Upper lobe of left lung (tissue), 6 donors: ENCODE measurements at regions not wholly inside any gene's neighbourhood (a gene's known extent, or its start where the extent isn't known, plus 50 kb on each side); places are given as distances from the start of the nearest gene placed in this dataset.

ENCODE experiments used
- ATAC-seq, 2 donors: fragments of 200-7000 bp; cut with Tn5 transposase; one replicate each; pipeline ENCODE4 v1.9.1; 2022; ENCODE audit warnings: mild to moderate bottlenecking in 2 of 2, moderate library complexity in 2 of 2; ENCODE audit not compliant: low FRiP score in 2 of 2
- DNase-seq, 2 donors: peaks; one replicate each; pipeline ENCODE4 v3.0.0-alpha.2; 2019 to 2020
- H3K27ac ChIP-seq, 4 donors: fragments of 200-600 bp; sonication (generic); one replicate each; pipeline ENCODE4 v1.5.1; 2016 to 2019
- H3K27me3 ChIP-seq, 4 donors: fragments of 200-600 bp; sonication (generic); one replicate each; pipeline ENCODE4 v1.5.1; 2017 to 2019
- H3K36me3 ChIP-seq, 4 donors: fragments of 200-600 bp; sonication (generic); one replicate each; pipeline ENCODE4 v1.5.1; 2016 to 2019
- H3K4me1 ChIP-seq, 4 donors: fragments of 200-600 bp; sonication (generic); one replicate each; pipeline ENCODE4 v1.5.1; 2018 to 2019
- H3K4me3 ChIP-seq, 4 donors: fragments of 200-600 bp; sonication (generic); one replicate each; pipeline ENCODE4 v1.5.1; 2017 to 2019; ENCODE audit warnings: mild to moderate bottlenecking in 2 of 4, moderate library complexity in 1 of 4
- H3K9me3 ChIP-seq, 4 donors: fragments of 200-600 bp; sonication (generic); one replicate each; pipeline ENCODE4 v1.5.1; 2018 to 2019
- EP300 ChIP-seq, 4 donors: sonication (generic); formaldehyde crosslinking; IDR thresholded peaks; one replicate each; pipeline ENCODE4 v1.5.1; 2017; ENCODE audit warnings: antibody characterized with exemption in 4 of 4, control low read depth in 2 of 4
- POLR2A ChIP-seq, 4 donors: fragments of 450-650 bp; IDR thresholded peaks; one replicate each; pipeline ENCODE4 v1.5.1; 2016 to 2017; ENCODE audit warnings: antibody characterized with exemption in 4 of 4, mild to moderate bottlenecking in 2 of 4
- POLR2AphosphoS5 ChIP-seq, 2 donors: sonication (generic); formaldehyde crosslinking; IDR thresholded peaks; one replicate each; pipeline ENCODE4 v1.5.1; 2017; ENCODE audit warnings: antibody characterized with exemption in 2 of 2
- WGBS, 2 donors: methylation state at CpG; one replicate each; pipeline ENCODE4 v1.1.5; 2017 to 2018; 5-methylcytosine and 5-hydroxymethylcytosine counted together
- TF ChIP-seq, protein P1 (sequence below), 6 experiments: fragments of 450-650 bp in 4 of 6; fragments of 200-600 bp in 2 of 6; sonication (generic) in 2 of 6; IDR thresholded peaks; one replicate each; pipeline ENCODE4 v1.5.1; 2016 to 2019; ENCODE audit warnings: antibody characterized with exemption in 6 of 6
- donor health status: DM: no; HTN: no; CAD: no; lungs with moderate emphysema.
- donor health status: DM: no; HTN: yes; CAD: no; lungs with severe emphysema.

DNA sequence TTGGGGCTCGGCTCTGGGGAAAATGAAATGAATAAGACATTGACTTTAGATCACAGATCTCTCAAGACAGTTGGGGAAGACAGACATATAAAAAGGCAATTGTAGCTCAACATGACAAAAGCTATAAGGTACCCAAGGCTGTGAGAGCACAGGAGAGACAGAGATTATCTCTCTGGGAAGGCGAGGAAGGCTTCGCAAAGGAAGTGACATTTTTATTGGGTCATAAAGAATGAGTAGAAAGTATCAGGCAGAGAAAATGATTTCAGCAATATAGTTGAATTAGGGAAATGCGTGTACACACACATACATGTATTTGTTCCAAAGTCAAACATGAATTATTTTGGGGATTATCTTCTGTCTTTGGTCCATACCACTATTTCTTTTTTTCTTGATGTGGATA is 381.8 kb upstream of the ADAMTSL1 start:
- Histone ChIP-seq H3K9me3 (no peaks in the 10 kb centered on the region), H3K4me1 (no peaks in the 10 kb centered on the region), H3K27ac (no peak overlapping the region), H3K36me3 (no peaks in the 10 kb centered on the region), H3K27me3 (no peaks in the 10 kb centered on the region), H3K4me3 (no peak overlapping the region)
- DNase-seq, result no peak
- no peak for TF ChIP-seq EP300 (IDR thresholded peaks at IDR 0.05)
- TF ChIP-seq POLR2AphosphoS5 (IDR thresholded peaks at IDR 0.05), result no peak
- TF ChIP-seq, protein P1, sequence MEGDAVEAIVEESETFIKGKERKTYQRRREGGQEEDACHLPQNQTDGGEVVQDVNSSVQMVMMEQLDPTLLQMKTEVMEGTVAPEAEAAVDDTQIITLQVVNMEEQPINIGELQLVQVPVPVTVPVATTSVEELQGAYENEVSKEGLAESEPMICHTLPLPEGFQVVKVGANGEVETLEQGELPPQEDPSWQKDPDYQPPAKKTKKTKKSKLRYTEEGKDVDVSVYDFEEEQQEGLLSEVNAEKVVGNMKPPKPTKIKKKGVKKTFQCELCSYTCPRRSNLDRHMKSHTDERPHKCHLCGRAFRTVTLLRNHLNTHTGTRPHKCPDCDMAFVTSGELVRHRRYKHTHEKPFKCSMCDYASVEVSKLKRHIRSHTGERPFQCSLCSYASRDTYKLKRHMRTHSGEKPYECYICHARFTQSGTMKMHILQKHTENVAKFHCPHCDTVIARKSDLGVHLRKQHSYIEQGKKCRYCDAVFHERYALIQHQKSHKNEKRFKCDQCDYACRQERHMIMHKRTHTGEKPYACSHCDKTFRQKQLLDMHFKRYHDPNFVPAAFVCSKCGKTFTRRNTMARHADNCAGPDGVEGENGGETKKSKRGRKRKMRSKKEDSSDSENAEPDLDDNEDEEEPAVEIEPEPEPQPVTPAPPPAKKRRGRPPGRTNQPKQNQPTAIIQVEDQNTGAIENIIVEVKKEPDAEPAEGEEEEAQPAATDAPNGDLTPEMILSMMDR (IDR thresholded peaks at IDR 0.05), result no peak
- no peak for TF ChIP-seq POLR2A (IDR thresholded peaks at IDR 0.05)
- no peak for ATAC-seq
- WGBS, 2 donors, result 89 to 93% methylated on average over 4 of the region's 4 CpGs

DNA sequence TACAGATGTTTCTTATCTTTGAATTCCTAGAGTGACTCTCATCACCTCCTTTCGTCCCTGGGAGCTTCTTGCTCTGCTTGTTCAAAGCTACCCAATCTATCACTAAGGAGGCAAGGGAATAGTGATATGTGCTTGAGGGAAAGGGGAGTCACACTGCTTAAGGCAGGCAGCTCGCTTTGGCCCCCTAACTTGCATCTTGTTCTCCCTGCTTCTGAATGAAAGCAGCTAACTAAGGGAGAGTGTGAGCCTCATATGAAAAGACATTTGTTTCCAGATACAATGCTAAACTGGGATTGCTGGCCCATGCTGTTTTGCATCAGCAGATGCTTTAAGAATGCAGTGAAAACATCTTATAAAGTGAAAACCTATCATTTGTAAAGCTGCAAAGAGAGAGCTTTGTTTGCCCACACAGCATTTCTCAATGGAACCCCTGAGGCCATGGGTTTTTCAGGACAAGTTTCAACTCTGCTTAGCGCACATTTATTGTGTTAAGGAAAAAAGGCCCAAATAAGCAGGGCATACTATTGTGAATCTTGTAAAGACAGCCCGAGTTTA is 367.9 kb upstream of the ADAMTSL1 start:
- no peaks in the 10 kb centered on the region for H3K27me3 ChIP-seq
- no peaks in the 10 kb centered on the region for H3K4me1 ChIP-seq
- no peaks in the 10 kb centered on the region for H3K9me3 ChIP-seq
- H3K36me3 ChIP-seq, result no peaks in the 10 kb centered on the region
- TF ChIP-seq EP300 (IDR thresholded peaks at IDR 0.05) (no peak), POLR2A (IDR thresholded peaks at IDR 0.05) (no peak)
- no peak overlapping the region for H3K27ac ChIP-seq
- 68 to 74% methylated on average over 4 of the region's 4 CpGs for WGBS, 2 donors
- DNase-seq (no peak), ATAC-seq (no peak)
- no peak overlapping the region for H3K4me3 ChIP-seq

DNA sequence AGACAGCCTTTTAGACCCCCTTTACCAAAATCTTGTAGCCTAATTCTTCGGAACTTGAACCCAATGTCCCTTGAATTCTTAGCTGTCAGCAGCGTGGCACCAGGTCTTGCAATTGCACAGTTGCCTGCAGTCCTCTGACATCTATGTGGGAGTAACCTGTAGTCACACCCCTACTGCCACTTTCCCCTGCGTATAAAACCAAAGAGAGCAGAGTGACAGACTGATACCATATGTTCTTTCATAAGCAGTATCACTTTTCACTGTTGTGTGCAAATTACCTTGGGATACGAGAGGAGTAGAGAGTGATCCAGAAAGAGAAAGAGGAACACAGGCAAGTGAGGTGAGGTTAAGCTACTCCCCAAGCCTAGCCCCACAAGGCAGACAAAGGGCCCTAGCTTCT is 364.3 kb upstream of the ADAMTSL1 start:
- WGBS, 2 donors, result 68 to 74% methylated on average over 4 of the region's 4 CpGs

DNA sequence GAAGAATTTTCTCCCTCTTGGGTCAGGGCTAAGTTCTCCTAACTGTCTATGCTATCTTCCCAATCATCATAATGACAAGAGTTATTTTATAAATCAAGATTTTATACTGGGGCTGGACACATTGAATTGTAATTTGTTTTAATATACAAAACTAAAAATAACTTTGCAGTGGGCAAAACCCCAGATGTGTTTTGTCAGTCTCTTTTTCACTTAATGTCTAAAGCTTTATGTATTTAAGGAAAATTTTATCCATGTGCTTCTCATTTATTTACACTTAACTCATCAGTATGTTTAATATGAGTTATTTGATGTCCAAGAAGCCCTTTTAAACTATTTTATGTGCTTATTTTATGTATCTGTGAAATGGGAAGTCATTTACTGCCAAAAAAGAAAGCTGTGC is 362.8 kb upstream of the ADAMTSL1 start:
- H3K27ac ChIP-seq, result no peak overlapping the region
- H3K36me3 ChIP-seq, result no peaks in the 10 kb centered on the region
- DNase-seq (no peak), ATAC-seq (no peak)
- H3K9me3 ChIP-seq, result no peaks in the 10 kb centered on the region
- no peak overlapping the region for H3K4me3 ChIP-seq
- TF ChIP-seq POLR2AphosphoS5 (IDR thresholded peaks at IDR 0.05), result no peak
- TF ChIP-seq POLR2A (IDR thresholded peaks at IDR 0.05), result no peak
- TF ChIP-seq, protein P1 (IDR thresholded peaks at IDR 0.05), result no peak
- no peak for TF ChIP-seq EP300 (IDR thresholded peaks at IDR 0.05)
- no peaks in the 10 kb centered on the region for H3K4me1 ChIP-seq
- H3K27me3 ChIP-seq, result no peaks in the 10 kb centered on the region

More for the DNA sequence above, 364.3 kb upstream of the ADAMTSL1 start:
- Histone ChIP-seq H3K27me3 (no peaks in the 10 kb centered on the region), H3K36me3 (no peaks in the 10 kb centered on the region), H3K27ac (no peak overlapping the region), H3K9me3 (no peaks in the 10 kb centered on the region), H3K4me1 (no peaks in the 10 kb centered on the region), H3K4me3 (no peak overlapping the region)
- DNase-seq (no peak), ATAC-seq (no peak)
- TF ChIP-seq, protein P1 (IDR thresholded peaks at IDR 0.05), result no peak
- TF ChIP-seq EP300 (IDR thresholded peaks at IDR 0.05), result no peak
- no peak for TF ChIP-seq POLR2A (IDR thresholded peaks at IDR 0.05)
- TF ChIP-seq POLR2AphosphoS5 (IDR thresholded peaks at IDR 0.05), result no peak

DNA sequence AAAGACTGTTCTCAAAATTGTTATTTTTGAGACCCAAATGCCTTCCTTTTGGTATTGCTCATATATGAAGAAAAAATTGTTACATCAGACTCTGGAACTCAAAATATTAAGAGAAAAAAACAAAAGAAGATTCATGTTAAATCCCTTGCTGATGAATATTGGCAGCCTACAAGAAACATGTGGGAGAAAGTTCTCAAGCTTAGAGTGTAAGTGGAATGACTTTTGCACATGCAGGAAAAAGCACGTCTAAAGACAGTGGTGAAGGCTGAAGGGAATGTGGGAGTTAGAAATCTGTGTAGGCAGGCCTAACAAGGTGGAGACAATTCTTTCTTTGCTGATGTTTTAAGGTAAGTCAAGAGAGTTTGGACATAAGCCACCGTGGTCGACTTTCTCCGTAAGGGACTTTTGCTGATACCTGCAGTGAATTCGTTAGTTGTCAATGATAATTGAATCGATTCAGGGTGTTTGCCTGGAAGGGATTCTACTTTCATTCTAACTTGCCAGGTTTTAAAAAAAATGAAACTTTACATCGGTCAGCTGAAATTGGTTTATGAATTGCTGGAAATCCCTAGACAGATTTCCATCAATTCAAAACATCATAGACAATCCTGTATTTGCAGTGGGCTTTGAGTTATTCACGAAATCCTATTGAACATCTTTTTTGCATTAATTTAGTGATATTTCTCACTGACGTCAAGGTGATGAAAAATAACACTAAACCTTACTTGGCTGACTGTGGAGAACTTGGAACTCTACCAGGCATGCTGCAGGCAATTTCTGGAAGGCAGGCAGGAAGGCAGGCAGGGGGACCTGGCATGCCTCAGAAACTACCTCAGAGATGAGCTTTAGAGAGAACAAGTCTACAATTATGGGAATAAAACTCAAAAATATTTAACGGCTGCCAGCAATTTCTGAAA is 359.1 kb upstream of the ADAMTSL1 start:
- Histone ChIP-seq H3K9me3 (no peaks in the 10 kb centered on the region), H3K27ac (no peak overlapping the region), H3K4me1 (no peaks in the 10 kb centered on the region), H3K27me3 (no peaks in the 10 kb centered on the region), H3K36me3 (no peaks in the 10 kb centered on the region), H3K4me3 (no peak overlapping the region)
- DNase-seq (no peak), ATAC-seq (peak in 1 of 2 donors; percentile 39)
- WGBS, 2 donors, result 79 to 84% methylated on average over 10 of the region's 10 CpGs
- TF ChIP-seq POLR2A (IDR thresholded peaks at IDR 0.05) (no peak), EP300 (IDR thresholded peaks at IDR 0.05) (no peak)
- TF ChIP-seq, protein P1 (IDR thresholded peaks at IDR 0.05), result no peak
